GM12878 (cell line): ENCODE measurements at regions not wholly inside any gene's neighbourhood (a gene's known extent, or its start where the extent isn't known, plus 50 kb on each side); places are given as distances from the start of the nearest gene placed in this dataset.

Experiments
- ATAC-seq: fragments of 200-7000 bp; cut with Tn5 transposase; 3 replicates; pipeline ENCODE4 v1.9.1; 2020; ENCODE audit warnings: mild to moderate bottlenecking, moderate library complexity
- BruUV-seq: library from RNA; stranded (reverse); fragments of 400-500 nt; replicated peaks from 2 replicates; lab custom pipeline; 2021; lab: Mats Ljungman, UMichigan
- CTCF ChIA-PET: fragments of 300-600 bp; sonication (Branson Sonifier 250); formaldehyde crosslinking; extraction: SDS; loops from one replicate; lab custom pipeline; 2021; ENCODE audit warnings: inconsistent platforms; lab: Yijun Ruan, JAX
- POLR2A ChIA-PET: fragments of 350-600 bp; formaldehyde crosslinking; extraction: SDS; loops from one replicate; lab custom pipeline; 2021; ENCODE audit warnings: inconsistent platforms; lab: Charles Lee
- RAD21 ChIA-PET: fragments of 300-600 bp; sonication (Branson Sonifier 250); formaldehyde crosslinking; loops from one replicate; lab custom pipeline; 2023; ENCODE audit warnings: antibody characterized with exemption; ENCODE audit not compliant: unreplicated experiment; lab: Charles Lee
- SMC1A ChIA-PET: fragments of 300-600 bp; sonication (Branson Sonifier 250); formaldehyde crosslinking; loops from one replicate; lab custom pipeline; 2023; ENCODE audit not compliant: unreplicated experiment, uncharacterized antibody; lab: Charles Lee
- DNase-seq: peaks from one replicate; pipeline ENCODE4 v3.0.0-alpha.2; 2011; ENCODE audit warnings: low read depth, low spot score
- FAIRE-seq: peaks from 3 replicates; lab custom pipeline; 2011; peaks lifted over from hg19 to GRCh38; lab: Jason Lieb, UNC
- H2AFZ ChIP-seq: 2 replicates; pipeline ENCODE4 v1.6.0; 2011; ENCODE audit warnings: low read depth, low read length, control low read depth; ENCODE audit not compliant: control insufficient read depth
- H3K27ac ChIP-seq: 2 replicates; pipeline ENCODE4 v1.5.1; 2011; ENCODE audit warnings: control low read depth; ENCODE audit not compliant: control insufficient read depth, insufficient read depth
- H3K27me3 ChIP-seq, 2 experiments: replicated peaks in 1 of 2; 2 replicates each; pipeline versions ENCODE4 v1.6.0 to v1.6.1; 2011; ENCODE audit warnings: low read length in 1 of 2; ENCODE audit not compliant: control insufficient read depth in 2 of 2, insufficient read depth in 2 of 2
- H3K36me3 ChIP-seq, 2 experiments: 2 replicates each; pipeline ENCODE4 v1.5.1; 2011; ENCODE audit warnings: low read length in 1 of 2; ENCODE audit not compliant: control insufficient read depth in 2 of 2, insufficient read depth in 2 of 2
- H3K4me1 ChIP-seq: 2 replicates; pipeline ENCODE4 v1.6.1; 2011; ENCODE audit warnings: mild to moderate bottlenecking, low read length, moderate library complexity, mixed read lengths; ENCODE audit not compliant: control insufficient read depth, insufficient read depth
- H3K4me2 ChIP-seq: 2 replicates; pipeline ENCODE4 v1.6.0; 2011; ENCODE audit warnings: control low read depth; ENCODE audit not compliant: control insufficient read depth, insufficient read depth
- H3K4me3 ChIP-seq: fragments of 200-600 bp; sonication (generic); 2 replicates; pipeline ENCODE4 v1.5.1; 2016
- H3K79me2 ChIP-seq: 2 replicates; pipeline ENCODE4 v1.6.0; 2011; ENCODE audit warnings: low read length; ENCODE audit not compliant: control insufficient read depth, insufficient read depth
- H3K9ac ChIP-seq: 2 replicates; pipeline ENCODE4 v1.8.0; 2011; ENCODE audit warnings: low read length, control low read depth, mixed read lengths; ENCODE audit not compliant: control insufficient read depth, insufficient read depth
- H3K9me3 ChIP-seq: replicated peaks from 3 replicates; pipeline ENCODE4 v1.5.1; 2011; ENCODE audit warnings: mild to moderate bottlenecking, low read length; ENCODE audit not compliant: control insufficient read depth, insufficient read depth
- H4K20me1 ChIP-seq: 2 replicates; pipeline ENCODE4 v1.6.0; 2011; ENCODE audit not compliant: control insufficient read depth, insufficient read depth
- ASH2L ChIP-seq: fragments of 300-600, 200-600 bp; sonication (generic); IDR thresholded peaks from 2 replicates; pipeline ENCODE4 v1.6.1; 2017; ENCODE audit warnings: low read depth, mild to moderate bottlenecking, borderline replicate concordance
- ATF7 ChIP-seq: fragments of 450-650 bp; IDR thresholded peaks from 2 replicates; pipeline ENCODE4 v1.6.1; 2016; ENCODE audit warnings: low read depth, mild to moderate bottlenecking
- HDAC2 ChIP-seq: fragments of 200-600 bp; sonication (generic); IDR thresholded peaks from 2 replicates; pipeline ENCODE4 v1.6.1; 2017
- MYC ChIP-seq: IDR thresholded peaks from 2 replicates; pipeline ENCODE4 v1.6.1; 2011; ENCODE audit warnings: mild to moderate bottlenecking, low read length, moderate library complexity, inconsistent platforms; ENCODE audit not compliant: insufficient read depth, insufficient replicate concordance, insufficient read length, severe bottlenecking
- POU2F2 ChIP-seq: IDR thresholded peaks from 3 replicates; pipeline ENCODE4 v1.6.1; 2011; ENCODE audit warnings: low read depth, mild to moderate bottlenecking, low read length, borderline replicate concordance
- SMARCA5 ChIP-seq: fragments of 450-650 bp; IDR thresholded peaks from 2 replicates; pipeline ENCODE4 v1.6.1; 2017; ENCODE audit warnings: mild to moderate bottlenecking
- TCF12 ChIP-seq: IDR thresholded peaks from 2 replicates; pipeline ENCODE4 v1.6.1; 2011; ENCODE audit warnings: low read depth, mild to moderate bottlenecking, low read length
- WGBS: methylation state at CpG from one replicate; pipeline ENCODE4 v1.1.6; 2016; ENCODE audit warnings: low lambda C conversion rate; ENCODE audit not compliant: insufficient replicate concordance, insufficient coverage; ENCODE audit errors: missing lambda C conversion rate; 5-methylcytosine and 5-hydroxymethylcytosine counted together
- in situ Hi-C: fragments of 300-500 bp; cut with MboI; formaldehyde crosslinking; loops from 9 replicates; pipeline ENCODE4 v1.14.3; 2018; ENCODE audit warnings: mixed read lengths
- intact Hi-C: fragments of 100-400 bp; cut with micrococcal nuclease; formaldehyde crosslinking; loops from one replicate; pipeline ENCODE4 v1.14.2; 2022; ENCODE audit not compliant: unreplicated experiment
- TF ChIP-seq, protein P1 (sequence below): fragments of 450-650 bp; formaldehyde crosslinking; IDR thresholded peaks from 2 replicates; pipeline ENCODE4 v1.4.0; 2022; ENCODE audit warnings: mild to moderate bottlenecking, moderate library complexity
- TF ChIP-seq, protein P2 (sequence below): fragments of 450-650 bp; IDR thresholded peaks from 2 replicates; pipeline ENCODE4 v1.6.1; 2016; ENCODE audit warnings: mild to moderate bottlenecking
- TF ChIP-seq, protein P3 (sequence below): IDR thresholded peaks from 2 replicates; pipeline ENCODE4 v1.6.1; 2012; ENCODE audit warnings: low read depth, low read length, improper control_type of control experiment
- TF ChIP-seq, protein P4 (sequence below): fragments of 450-650 bp; formaldehyde crosslinking; IDR thresholded peaks from 2 replicates; pipeline ENCODE4 v1.4.0; 2020; ENCODE audit warnings: mild to moderate bottlenecking, moderate library complexity
- TF ChIP-seq, protein P5 (sequence below): IDR thresholded peaks from 2 replicates; pipeline ENCODE4 v1.6.1; 2012; ENCODE audit warnings: mild to moderate bottlenecking, low read depth, low read length

DNA sequence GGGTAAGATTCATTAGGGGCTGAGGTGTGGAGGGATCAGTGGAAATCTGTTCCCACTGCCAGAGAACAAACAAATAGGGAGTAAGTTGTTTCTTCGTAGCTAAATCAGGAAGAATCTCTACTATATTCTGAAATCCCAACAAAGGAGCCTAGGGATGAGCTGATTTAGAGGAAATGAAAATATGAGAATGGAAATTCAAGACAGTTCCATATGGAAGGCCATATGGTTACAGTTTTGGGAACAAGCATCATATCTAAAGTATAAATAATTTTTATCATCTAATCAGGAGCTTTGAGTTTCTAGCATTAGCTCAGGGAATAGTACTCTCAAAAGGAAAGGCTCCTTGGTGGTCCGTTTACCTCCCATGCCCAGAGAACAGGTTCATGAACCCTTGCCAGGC, 218.2 kb downstream of the AASDH start:
- DNase-seq (no peak), ATAC-seq (no peak), FAIRE-seq (no peak)
- CTCF ChIA-PET: no interaction called here
- SMC1A ChIA-PET: no interaction called here
- H4K20me1 ChIP-seq: no peaks in the 10 kb centered on the region
- no peak overlapping the region for H3K4me3 ChIP-seq
- RAD21 ChIA-PET: no interaction called here
- H3K9me3 ChIP-seq: no peaks in the 10 kb centered on the region
- H2AFZ ChIP-seq: no peak overlapping the region
- H3K27ac ChIP-seq: no peak overlapping the region
- WGBS: 42% methylated on average over 2 of the region's 2 CpGs
- H3K27me3 ChIP-seq: no peaks in the 10 kb centered on the region
- no peak overlapping the region for H3K9ac ChIP-seq
- in situ Hi-C loops: no loop called here
- no TSS peak for BruUV-seq
- no peaks in the 10 kb centered on the region for H3K4me1 ChIP-seq
- intact Hi-C loops: no loop called here
- POLR2A ChIA-PET: no interaction called here
- no peaks in the 10 kb centered on the region for H3K79me2 ChIP-seq
- H3K4me2 ChIP-seq: no peak overlapping the region
- H3K36me3 ChIP-seq: no peaks in the 10 kb centered on the region
- TF ChIP-seq HDAC2 (no peak), SMARCA5 (no peak), ASH2L (no peak), TCF12 (no peak), MYC (no peak), ATF7 (no peak), POU2F2 (no peak)
- TF ChIP-seq, protein P1, sequence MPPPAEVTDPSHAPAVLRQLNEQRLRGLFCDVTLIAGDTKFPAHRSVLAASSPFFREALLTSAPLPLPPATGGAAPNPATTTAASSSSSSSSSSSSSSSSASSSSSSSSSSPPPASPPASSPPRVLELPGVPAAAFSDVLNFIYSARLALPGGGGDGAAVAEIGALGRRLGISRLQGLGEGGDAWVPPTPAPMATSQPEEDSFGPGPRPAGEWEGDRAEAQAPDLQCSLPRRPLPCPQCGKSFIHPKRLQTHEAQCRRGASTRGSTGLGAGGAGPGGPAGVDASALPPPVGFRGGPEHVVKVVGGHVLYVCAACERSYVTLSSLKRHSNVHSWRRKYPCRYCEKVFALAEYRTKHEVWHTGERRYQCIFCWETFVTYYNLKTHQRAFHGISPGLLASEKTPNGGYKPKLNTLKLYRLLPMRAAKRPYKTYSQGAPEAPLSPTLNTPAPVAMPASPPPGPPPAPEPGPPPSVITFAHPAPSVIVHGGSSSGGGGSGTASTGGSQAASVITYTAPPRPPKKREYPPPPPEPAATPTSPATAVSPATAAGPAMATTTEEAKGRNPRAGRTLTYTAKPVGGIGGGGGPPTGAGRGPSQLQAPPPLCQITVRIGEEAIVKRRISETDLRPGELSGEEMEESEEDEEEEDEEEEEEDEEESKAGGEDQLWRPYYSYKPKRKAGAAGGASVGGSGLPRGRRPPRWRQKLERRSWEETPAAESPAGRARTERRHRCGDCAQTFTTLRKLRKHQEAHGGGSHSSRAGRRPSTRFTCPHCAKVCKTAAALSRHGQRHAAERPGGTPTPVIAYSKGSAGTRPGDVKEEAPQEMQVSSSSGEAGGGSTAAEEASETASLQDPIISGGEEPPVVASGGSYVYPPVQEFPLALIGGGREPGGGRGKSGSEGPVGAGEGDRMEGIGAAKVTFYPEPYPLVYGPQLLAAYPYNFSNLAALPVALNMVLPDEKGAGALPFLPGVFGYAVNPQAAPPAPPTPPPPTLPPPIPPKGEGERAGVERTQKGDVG (CRISPR knock-in tag): no peak
- TF ChIP-seq, protein P2, sequence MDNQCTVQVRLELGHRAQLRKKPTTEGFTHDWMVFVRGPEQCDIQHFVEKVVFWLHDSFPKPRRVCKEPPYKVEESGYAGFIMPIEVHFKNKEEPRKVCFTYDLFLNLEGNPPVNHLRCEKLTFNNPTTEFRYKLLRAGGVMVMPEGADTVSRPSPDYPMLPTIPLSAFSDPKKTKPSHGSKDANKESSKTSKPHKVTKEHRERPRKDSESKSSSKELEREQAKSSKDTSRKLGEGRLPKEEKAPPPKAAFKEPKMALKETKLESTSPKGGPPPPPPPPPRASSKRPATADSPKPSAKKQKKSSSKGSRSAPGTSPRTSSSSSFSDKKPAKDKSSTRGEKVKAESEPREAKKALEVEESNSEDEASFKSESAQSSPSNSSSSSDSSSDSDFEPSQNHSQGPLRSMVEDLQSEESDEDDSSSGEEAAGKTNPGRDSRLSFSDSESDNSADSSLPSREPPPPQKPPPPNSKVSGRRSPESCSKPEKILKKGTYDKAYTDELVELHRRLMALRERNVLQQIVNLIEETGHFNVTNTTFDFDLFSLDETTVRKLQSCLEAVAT: no peak
- TF ChIP-seq, protein P3, sequence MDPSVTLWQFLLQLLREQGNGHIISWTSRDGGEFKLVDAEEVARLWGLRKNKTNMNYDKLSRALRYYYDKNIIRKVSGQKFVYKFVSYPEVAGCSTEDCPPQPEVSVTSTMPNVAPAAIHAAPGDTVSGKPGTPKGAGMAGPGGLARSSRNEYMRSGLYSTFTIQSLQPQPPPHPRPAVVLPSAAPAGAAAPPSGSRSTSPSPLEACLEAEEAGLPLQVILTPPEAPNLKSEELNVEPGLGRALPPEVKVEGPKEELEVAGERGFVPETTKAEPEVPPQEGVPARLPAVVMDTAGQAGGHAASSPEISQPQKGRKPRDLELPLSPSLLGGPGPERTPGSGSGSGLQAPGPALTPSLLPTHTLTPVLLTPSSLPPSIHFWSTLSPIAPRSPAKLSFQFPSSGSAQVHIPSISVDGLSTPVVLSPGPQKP: no peak
- TF ChIP-seq, protein P4, sequence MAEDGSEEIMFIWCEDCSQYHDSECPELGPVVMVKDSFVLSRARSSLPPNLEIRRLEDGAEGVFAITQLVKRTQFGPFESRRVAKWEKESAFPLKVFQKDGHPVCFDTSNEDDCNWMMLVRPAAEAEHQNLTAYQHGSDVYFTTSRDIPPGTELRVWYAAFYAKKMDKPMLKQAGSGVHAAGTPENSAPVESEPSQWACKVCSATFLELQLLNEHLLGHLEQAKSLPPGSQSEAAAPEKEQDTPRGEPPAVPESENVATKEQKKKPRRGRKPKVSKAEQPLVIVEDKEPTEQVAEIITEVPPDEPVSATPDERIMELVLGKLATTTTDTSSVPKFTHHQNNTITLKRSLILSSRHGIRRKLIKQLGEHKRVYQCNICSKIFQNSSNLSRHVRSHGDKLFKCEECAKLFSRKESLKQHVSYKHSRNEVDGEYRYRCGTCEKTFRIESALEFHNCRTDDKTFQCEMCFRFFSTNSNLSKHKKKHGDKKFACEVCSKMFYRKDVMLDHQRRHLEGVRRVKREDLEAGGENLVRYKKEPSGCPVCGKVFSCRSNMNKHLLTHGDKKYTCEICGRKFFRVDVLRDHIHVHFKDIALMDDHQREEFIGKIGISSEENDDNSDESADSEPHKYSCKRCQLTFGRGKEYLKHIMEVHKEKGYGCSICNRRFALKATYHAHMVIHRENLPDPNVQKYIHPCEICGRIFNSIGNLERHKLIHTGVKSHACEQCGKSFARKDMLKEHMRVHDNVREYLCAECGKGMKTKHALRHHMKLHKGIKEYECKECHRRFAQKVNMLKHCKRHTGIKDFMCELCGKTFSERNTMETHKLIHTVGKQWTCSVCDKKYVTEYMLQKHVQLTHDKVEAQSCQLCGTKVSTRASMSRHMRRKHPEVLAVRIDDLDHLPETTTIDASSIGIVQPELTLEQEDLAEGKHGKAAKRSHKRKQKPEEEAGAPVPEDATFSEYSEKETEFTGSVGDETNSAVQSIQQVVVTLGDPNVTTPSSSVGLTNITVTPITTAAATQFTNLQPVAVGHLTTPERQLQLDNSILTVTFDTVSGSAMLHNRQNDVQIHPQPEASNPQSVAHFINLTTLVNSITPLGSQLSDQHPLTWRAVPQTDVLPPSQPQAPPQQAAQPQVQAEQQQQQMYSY (CRISPR knock-in tag): no peak
- TF ChIP-seq, protein P5, sequence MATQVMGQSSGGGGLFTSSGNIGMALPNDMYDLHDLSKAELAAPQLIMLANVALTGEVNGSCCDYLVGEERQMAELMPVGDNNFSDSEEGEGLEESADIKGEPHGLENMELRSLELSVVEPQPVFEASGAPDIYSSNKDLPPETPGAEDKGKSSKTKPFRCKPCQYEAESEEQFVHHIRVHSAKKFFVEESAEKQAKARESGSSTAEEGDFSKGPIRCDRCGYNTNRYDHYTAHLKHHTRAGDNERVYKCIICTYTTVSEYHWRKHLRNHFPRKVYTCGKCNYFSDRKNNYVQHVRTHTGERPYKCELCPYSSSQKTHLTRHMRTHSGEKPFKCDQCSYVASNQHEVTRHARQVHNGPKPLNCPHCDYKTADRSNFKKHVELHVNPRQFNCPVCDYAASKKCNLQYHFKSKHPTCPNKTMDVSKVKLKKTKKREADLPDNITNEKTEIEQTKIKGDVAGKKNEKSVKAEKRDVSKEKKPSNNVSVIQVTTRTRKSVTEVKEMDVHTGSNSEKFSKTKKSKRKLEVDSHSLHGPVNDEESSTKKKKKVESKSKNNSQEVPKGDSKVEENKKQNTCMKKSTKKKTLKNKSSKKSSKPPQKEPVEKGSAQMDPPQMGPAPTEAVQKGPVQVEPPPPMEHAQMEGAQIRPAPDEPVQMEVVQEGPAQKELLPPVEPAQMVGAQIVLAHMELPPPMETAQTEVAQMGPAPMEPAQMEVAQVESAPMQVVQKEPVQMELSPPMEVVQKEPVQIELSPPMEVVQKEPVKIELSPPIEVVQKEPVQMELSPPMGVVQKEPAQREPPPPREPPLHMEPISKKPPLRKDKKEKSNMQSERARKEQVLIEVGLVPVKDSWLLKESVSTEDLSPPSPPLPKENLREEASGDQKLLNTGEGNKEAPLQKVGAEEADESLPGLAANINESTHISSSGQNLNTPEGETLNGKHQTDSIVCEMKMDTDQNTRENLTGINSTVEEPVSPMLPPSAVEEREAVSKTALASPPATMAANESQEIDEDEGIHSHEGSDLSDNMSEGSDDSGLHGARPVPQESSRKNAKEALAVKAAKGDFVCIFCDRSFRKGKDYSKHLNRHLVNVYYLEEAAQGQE: no peak
